ENCODE measurements at regions not wholly inside any gene's neighbourhood (a gene's known extent, or its start where the extent isn't known, plus 50 kb on each side); places are given as distances from the start of the nearest gene placed in this dataset.

- TF ChIP-seq POLR2AphosphoS5 (IDR thresholded peaks at IDR 0.05; ENCODE audit: low read depth, low read length) (no peak), POLR2A (IDR thresholded peaks at IDR 0.05; ENCODE audit: low read depth, low read length) (no peak), TAF1 (IDR thresholded peaks at IDR 0.05; ENCODE audit: low read depth, low read length) (no peak), POU2F2 (IDR thresholded peaks at IDR 0.05; ENCODE audit: low read depth, low read length) (no peak), SPI1 (IDR thresholded peaks at IDR 0.05; ENCODE audit: low read depth, low read length) (no peak), PAX5 (IDR thresholded peaks at IDR 0.05; ENCODE audit: insufficient read depth, low read length, severe bottlenecking) (no peak)
Observed at GRCh38 chr21:18070392-18070791, 174.2 kb upstream of the CHODL start.

Data from GM12891 (cell line).